Naive thymus-derived CD4-positive, alpha-beta T cell (primary cell): ENCODE measurements at regions not wholly inside any gene's neighbourhood (a gene's known extent, or its start where the extent isn't known, plus 50 kb on each side); places are given as distances from the start of the nearest gene placed in this dataset.
"Not testable (repeated sequence)": the region's sequence is repeated elsewhere in the genome, so short reads cannot be mapped to it uniquely, and the experiment has no call there.

Source experiments
- ATAC-seq: fragments of 150-1000 bp; cut with Tn5 transposase; 2 replicates; pipeline ENCODE4 v1.10.0; 2021; ENCODE audit warnings: mild to moderate bottlenecking, moderate library complexity
- CTCF ChIA-PET: fragments of 350-600 bp; sonication (Branson Sonifier 250); formaldehyde crosslinking; loops from one replicate; lab custom pipeline; 2021; ENCODE audit warnings: antibody characterized with exemption; lab: Charles Lee
- POLR2A ChIA-PET: fragments of 350-600 bp; sonication (Branson Sonifier 250); formaldehyde crosslinking; loops from one replicate; lab custom pipeline; 2021; ENCODE audit warnings: antibody characterized with exemption, inconsistent platforms; lab: Charles Lee
- DNase-seq, 9 donors: peaks; one replicate each; pipeline versions ENCODE4 v3.0.0 to v3.0.0-alpha.2; 2020 to 2022; ENCODE audit warnings: mixed read lengths in 1 of 9
- H3K27ac ChIP-seq: one replicate; pipeline ENCODE4 v1.7.0; 2013; ENCODE audit warnings: mild to moderate bottlenecking, low read depth, low read length, moderate library complexity
- H3K27me3 ChIP-seq, 2 donors: one replicate each; pipeline ENCODE4 v1.7.0; 2013; ENCODE audit warnings: low read length in 2 of 2, mild to moderate bottlenecking in 2 of 2, moderate library complexity in 2 of 2; ENCODE audit not compliant: control insufficient read depth in 2 of 2, insufficient read depth in 2 of 2
- H3K36me3 ChIP-seq, 3 experiments: 1 replicate in 2 of 3; 2 replicates in 1 of 3; pipeline ENCODE4 v1.7.0; 2013; ENCODE audit warnings: low read length in 3 of 3, mild to moderate bottlenecking in 3 of 3, moderate library complexity in 1 of 3; ENCODE audit not compliant: insufficient read depth in 3 of 3, control insufficient read depth in 2 of 3
- H3K4me1 ChIP-seq, 2 donors: one replicate each; pipeline ENCODE4 v1.7.0; 2013; ENCODE audit warnings: low read length in 2 of 2, mild to moderate bottlenecking in 2 of 2, moderate library complexity in 1 of 2; ENCODE audit not compliant: control insufficient read depth in 2 of 2, insufficient read depth in 2 of 2
- H3K4me3 ChIP-seq: 2 replicates; pipeline ENCODE4 v1.7.0; 2013; ENCODE audit warnings: mild to moderate bottlenecking, low read length
- H3K9me3 ChIP-seq, 3 experiments: 1 replicate in 2 of 3; 2 replicates in 1 of 3; pipeline ENCODE4 v1.7.0; 2013; ENCODE audit warnings: low read length in 3 of 3; ENCODE audit not compliant: control insufficient read depth in 2 of 3
- H3K27ac Mint-ChIP-seq, 9 donors: one replicate each; pipeline ENCODE4 v1.8.0; 2020 to 2022; ENCODE audit warnings: mixed read lengths in 9 of 9, mild to moderate bottlenecking in 8 of 9, moderate library complexity in 5 of 9, inconsistent platforms in 2 of 9
- H3K27me3 Mint-ChIP-seq, 5 donors: one replicate each; pipeline ENCODE4 v1.8.0; 2021 to 2022; ENCODE audit warnings: mixed read lengths in 5 of 5, mild to moderate bottlenecking in 1 of 5
- H3K36me3 Mint-ChIP-seq, 5 donors: one replicate each; pipeline ENCODE4 v1.8.0; 2020 to 2022; ENCODE audit warnings: mixed read lengths in 5 of 5, mild to moderate bottlenecking in 3 of 5, inconsistent platforms in 1 of 5
- H3K4me1 Mint-ChIP-seq, 7 donors: one replicate each; pipeline ENCODE4 v1.8.0; 2020 to 2022; ENCODE audit warnings: mixed read lengths in 7 of 7, mild to moderate bottlenecking in 3 of 7, inconsistent platforms in 1 of 7
- H3K4me3 Mint-ChIP-seq, 10 donors: one replicate each; pipeline ENCODE4 v1.8.0; 2020 to 2022; ENCODE audit warnings: mild to moderate bottlenecking in 10 of 10, mixed read lengths in 10 of 10, moderate library complexity in 6 of 10, inconsistent platforms in 2 of 10
- H3K9me3 Mint-ChIP-seq, 11 donors: one replicate each; pipeline ENCODE4 v1.8.0; 2020 to 2022; ENCODE audit warnings: mixed read lengths in 11 of 11, mild to moderate bottlenecking in 4 of 11, inconsistent platforms in 1 of 11, moderate library complexity in 1 of 11
- intact Hi-C, 2 donors: fragments of 100-400 bp; cut with micrococcal nuclease; formaldehyde crosslinking; loops; one replicate each; pipeline ENCODE4 v1.15.1; 2023

- H3K4me1 ChIP-seq, H3K4me1 Mint-ChIP-seq, CTCF ChIA-PET, POLR2A ChIA-PET, H3K27me3 Mint-ChIP-seq, H3K27ac Mint-ChIP-seq, H3K4me3 ChIP-seq, H3K9me3 ChIP-seq, intact Hi-C loops, ATAC-seq, H3K4me3 Mint-ChIP-seq, H3K27ac ChIP-seq, H3K27me3 ChIP-seq, DNase-seq, H3K36me3 Mint-ChIP-seq, H3K36me3 ChIP-seq: not testable (repeated sequence)
- H3K9me3 Mint-ChIP-seq = peaks cover 0 to 22% (median 8%) of the 10 kb centered on the region in 11 donors
Observed at GRCh38 chr14:27826149-27826548, 940.4 kb upstream of the FOXG1 start.

GRCh38 chr14:27831978-27832377 lies 934.6 kb upstream of the FOXG1 start:
- POLR2A ChIA-PET, CTCF ChIA-PET, H3K27me3 ChIP-seq, DNase-seq, H3K27ac ChIP-seq, H3K4me3 Mint-ChIP-seq, ATAC-seq, H3K36me3 Mint-ChIP-seq, intact Hi-C loops, H3K9me3 Mint-ChIP-seq, H3K27me3 Mint-ChIP-seq, H3K4me3 ChIP-seq, H3K4me1 Mint-ChIP-seq, H3K4me1 ChIP-seq, H3K9me3 ChIP-seq, H3K36me3 ChIP-seq, H3K27ac Mint-ChIP-seq: not testable (repeated sequence)

GRCh38 chr14:27833001-27833400 lies 933.6 kb upstream of the FOXG1 start:
- H3K4me3 ChIP-seq, ATAC-seq, CTCF ChIA-PET, H3K4me1 Mint-ChIP-seq, H3K36me3 ChIP-seq, H3K27ac Mint-ChIP-seq, H3K9me3 Mint-ChIP-seq, intact Hi-C loops, H3K4me3 Mint-ChIP-seq, H3K9me3 ChIP-seq, DNase-seq, H3K27me3 Mint-ChIP-seq, POLR2A ChIA-PET, H3K27me3 ChIP-seq, H3K4me1 ChIP-seq, H3K27ac ChIP-seq, H3K36me3 Mint-ChIP-seq: not testable (repeated sequence)

GRCh38 chr14:27836386-27836785 lies 930.2 kb upstream of the FOXG1 start:
- no peak for DNase-seq
- POLR2A ChIA-PET = no interaction called here
- Histone ChIP-seq H3K4me1 (no peaks in the 10 kb centered on the region), H3K4me3 (no peak overlapping the region), H3K36me3 (no peaks in the 10 kb centered on the region), H3K9me3 (no peaks in the 10 kb centered on the region), H3K27ac (no peak overlapping the region), H3K27me3 (no peaks in the 10 kb centered on the region)
- H3K27ac Mint-ChIP-seq = no peak overlapping the region
- intact Hi-C loops = no loop called here
- CTCF ChIA-PET = no interaction called here
- H3K4me3 Mint-ChIP-seq = no peak overlapping the region
- no peak for ATAC-seq
- no peaks in the 10 kb centered on the region for H3K27me3 Mint-ChIP-seq
- no peaks in the 10 kb centered on the region for H3K36me3 Mint-ChIP-seq
- H3K4me1 Mint-ChIP-seq = no peaks in the 10 kb centered on the region
- H3K9me3 Mint-ChIP-seq = peaks cover 0 to 6% (median 3%) of the 10 kb centered on the region in 11 donors

- Histone ChIP-seq H3K9me3 (no peaks in the 10 kb centered on the region), H3K4me3 (no peak overlapping the region), H3K36me3 (no peaks in the 10 kb centered on the region), H3K27me3 (no peaks in the 10 kb centered on the region), H3K27ac (no peak overlapping the region), H3K4me1 (no peaks in the 10 kb centered on the region)
- Mint-ChIP-seq H3K27me3 (no peaks in the 10 kb centered on the region), H3K36me3 (no peaks in the 10 kb centered on the region), H3K9me3 (peaks cover 0 to 31% (median 16%) of the 10 kb centered on the region in 11 donors), H3K27ac (no peak overlapping the region), H3K4me3 (no peak overlapping the region), H3K4me1 (no peaks in the 10 kb centered on the region)
- intact Hi-C loops = no loop called here
- CTCF ChIA-PET = no interaction called here
- DNase-seq (no peak), ATAC-seq (no peak)
- POLR2A ChIA-PET = no interaction called here
Observed at GRCh38 chr14:27845241-27845850, 921.2 kb upstream of the FOXG1 start.

GRCh38 chr14:27845902-27846301 lies 920.7 kb upstream of the FOXG1 start:
- Mint-ChIP-seq H3K27ac (no peak overlapping the region), H3K9me3 (peaks cover 0 to 31% (median 16%) of the 10 kb centered on the region in 11 donors), H3K4me1 (no peaks in the 10 kb centered on the region), H3K27me3 (no peaks in the 10 kb centered on the region), H3K36me3 (no peaks in the 10 kb centered on the region), H3K4me3 (no peak overlapping the region)
- ATAC-seq (no peak), DNase-seq (no peak)
- ChIA-PET CTCF (no interaction called here), POLR2A (no interaction called here)
- Histone ChIP-seq H3K36me3 (no peaks in the 10 kb centered on the region), H3K4me3 (no peak overlapping the region), H3K4me1 (no peaks in the 10 kb centered on the region), H3K27ac (no peak overlapping the region), H3K9me3 (no peaks in the 10 kb centered on the region), H3K27me3 (no peaks in the 10 kb centered on the region)
- intact Hi-C loops = no loop called here

- DNase-seq, H3K36me3 Mint-ChIP-seq, H3K27ac Mint-ChIP-seq, CTCF ChIA-PET, H3K4me1 Mint-ChIP-seq, intact Hi-C loops, POLR2A ChIA-PET, H3K27ac ChIP-seq, H3K36me3 ChIP-seq, ATAC-seq, H3K4me1 ChIP-seq, H3K27me3 ChIP-seq, H3K4me3 Mint-ChIP-seq, H3K27me3 Mint-ChIP-seq, H3K4me3 ChIP-seq, H3K9me3 ChIP-seq: not testable (repeated sequence)
- peaks cover 0 to 39% (median 20%) of the 10 kb centered on the region in 11 donors for H3K9me3 Mint-ChIP-seq
Observed at GRCh38 chr14:27847480-27847879, 919.1 kb upstream of the FOXG1 start.
